ENCODE measurements at regions not wholly inside any gene's neighbourhood (a gene's known extent, or its start where the extent isn't known, plus 50 kb on each side); places are given as distances from the start of the nearest gene placed in this dataset.

DNA sequence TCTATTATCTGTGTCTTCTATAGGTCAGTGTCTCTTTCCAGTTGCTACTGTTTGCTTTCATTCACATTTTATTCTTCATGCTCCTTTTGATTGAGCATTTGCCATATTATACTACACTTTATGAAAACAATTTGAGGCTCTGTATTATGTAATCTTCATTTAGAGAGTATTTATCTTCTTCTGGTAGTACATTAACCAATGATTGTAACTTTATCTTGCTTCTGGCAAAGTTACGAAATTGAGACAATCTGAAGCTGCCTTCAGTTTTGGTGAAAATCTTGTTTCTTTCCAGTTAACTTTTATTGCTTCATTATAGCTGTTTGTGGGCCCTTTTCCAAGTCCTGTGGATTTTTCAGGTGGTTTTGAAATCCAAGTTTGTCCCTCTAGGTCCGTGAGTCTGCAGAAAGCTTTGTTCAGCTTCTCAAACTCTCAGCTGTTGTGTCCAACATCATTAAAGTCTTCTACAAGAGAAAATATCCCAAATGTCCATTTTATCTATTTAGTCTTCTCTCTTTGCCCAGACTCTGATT, 1255.4 kb upstream of the SPRY2 start:
- no peaks in the 10 kb centered on the region for H3K9me3 ChIP-seq
- TF ChIP-seq, protein P1, sequence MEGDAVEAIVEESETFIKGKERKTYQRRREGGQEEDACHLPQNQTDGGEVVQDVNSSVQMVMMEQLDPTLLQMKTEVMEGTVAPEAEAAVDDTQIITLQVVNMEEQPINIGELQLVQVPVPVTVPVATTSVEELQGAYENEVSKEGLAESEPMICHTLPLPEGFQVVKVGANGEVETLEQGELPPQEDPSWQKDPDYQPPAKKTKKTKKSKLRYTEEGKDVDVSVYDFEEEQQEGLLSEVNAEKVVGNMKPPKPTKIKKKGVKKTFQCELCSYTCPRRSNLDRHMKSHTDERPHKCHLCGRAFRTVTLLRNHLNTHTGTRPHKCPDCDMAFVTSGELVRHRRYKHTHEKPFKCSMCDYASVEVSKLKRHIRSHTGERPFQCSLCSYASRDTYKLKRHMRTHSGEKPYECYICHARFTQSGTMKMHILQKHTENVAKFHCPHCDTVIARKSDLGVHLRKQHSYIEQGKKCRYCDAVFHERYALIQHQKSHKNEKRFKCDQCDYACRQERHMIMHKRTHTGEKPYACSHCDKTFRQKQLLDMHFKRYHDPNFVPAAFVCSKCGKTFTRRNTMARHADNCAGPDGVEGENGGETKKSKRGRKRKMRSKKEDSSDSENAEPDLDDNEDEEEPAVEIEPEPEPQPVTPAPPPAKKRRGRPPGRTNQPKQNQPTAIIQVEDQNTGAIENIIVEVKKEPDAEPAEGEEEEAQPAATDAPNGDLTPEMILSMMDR (IDR thresholded peaks at IDR 0.05) = no peak
- H3K4me1 ChIP-seq (ENCODE audit: low read depth) = no peaks in the 10 kb centered on the region
- H3K4me3 ChIP-seq = no peak overlapping the region
- H3K36me3 ChIP-seq (ENCODE audit: low read depth) = no peaks in the 10 kb centered on the region
- intact Hi-C loops (cut with DNase I, micrococcal nuclease) = no loop called here
- DNase-seq (no peak), ATAC-seq (no peak)

DNA sequence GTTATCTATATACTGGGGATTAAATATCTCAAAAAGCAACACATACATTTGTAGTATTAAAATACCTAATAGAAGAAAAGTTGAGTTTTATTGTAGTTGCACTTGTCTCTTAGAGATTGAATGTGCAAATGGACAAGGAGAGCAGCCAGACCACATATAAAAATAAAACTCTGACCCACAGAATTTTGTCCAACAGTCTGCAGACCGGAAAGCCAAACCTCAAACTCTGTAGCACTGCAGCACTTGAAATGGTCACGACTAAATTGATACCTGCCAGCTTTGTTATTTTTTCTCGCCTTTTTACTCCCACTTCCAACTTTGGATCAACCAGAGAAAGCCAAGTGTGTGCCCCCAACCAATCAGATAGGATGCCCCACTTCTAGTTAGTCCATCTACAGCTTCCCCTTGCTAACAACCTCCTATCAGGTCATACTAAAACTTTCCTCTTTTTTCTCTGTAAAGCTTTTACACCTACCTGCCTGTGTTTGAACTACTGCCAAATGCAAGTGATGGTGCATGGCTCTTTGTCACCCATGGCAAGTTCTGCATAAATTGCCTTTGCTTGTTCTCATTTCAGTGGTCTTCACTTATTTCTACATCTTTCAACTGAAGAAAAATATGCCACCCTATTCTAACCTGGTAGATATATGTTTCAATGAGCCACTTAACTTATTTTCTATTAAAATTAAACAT, 1250.7 kb upstream of the SPRY2 start:
- no peaks in the 10 kb centered on the region for H3K9me3 ChIP-seq
- no peak overlapping the region for H3K4me3 ChIP-seq
- H3K36me3 ChIP-seq (ENCODE audit: low read depth) = no peaks in the 10 kb centered on the region
- ATAC-seq (no peak), DNase-seq (no peak)
- intact Hi-C loops (cut with DNase I, micrococcal nuclease) = no loop called here
- no peaks in the 10 kb centered on the region for H3K4me1 ChIP-seq (ENCODE audit: low read depth)
- TF ChIP-seq, protein P1 (IDR thresholded peaks at IDR 0.05) = no peak

DNA sequence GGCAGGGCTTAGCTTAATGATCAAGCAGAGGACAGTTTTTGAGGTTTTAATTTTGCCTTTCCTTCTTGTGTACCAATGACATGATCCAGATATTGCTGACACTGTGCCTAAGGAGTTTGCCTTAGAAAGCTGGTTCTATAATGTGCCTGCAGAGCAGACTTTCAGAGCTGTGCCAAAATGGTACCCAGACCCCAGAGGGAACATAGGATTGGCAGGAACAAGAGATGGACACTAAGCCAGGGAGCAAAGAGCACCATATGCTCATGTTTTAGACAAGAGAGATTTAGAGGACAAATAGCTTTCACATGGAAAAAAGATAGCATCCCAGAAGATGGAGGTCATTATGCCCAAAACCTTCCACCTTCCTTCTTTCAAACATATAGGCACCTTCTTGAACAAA, 1241.5 kb upstream of the SPRY2 start:
- TF ChIP-seq, protein P1 (IDR thresholded peaks at IDR 0.05) = no peak
- no peaks in the 10 kb centered on the region for H3K4me1 ChIP-seq (ENCODE audit: low read depth)
- DNase-seq (no peak), ATAC-seq (no peak)
- intact Hi-C loops (cut with DNase I, micrococcal nuclease) = no loop called here
- H3K36me3 ChIP-seq (ENCODE audit: low read depth) = no peaks in the 10 kb centered on the region
- no peaks in the 10 kb centered on the region for H3K9me3 ChIP-seq
- no peak overlapping the region for H3K4me3 ChIP-seq

DNA sequence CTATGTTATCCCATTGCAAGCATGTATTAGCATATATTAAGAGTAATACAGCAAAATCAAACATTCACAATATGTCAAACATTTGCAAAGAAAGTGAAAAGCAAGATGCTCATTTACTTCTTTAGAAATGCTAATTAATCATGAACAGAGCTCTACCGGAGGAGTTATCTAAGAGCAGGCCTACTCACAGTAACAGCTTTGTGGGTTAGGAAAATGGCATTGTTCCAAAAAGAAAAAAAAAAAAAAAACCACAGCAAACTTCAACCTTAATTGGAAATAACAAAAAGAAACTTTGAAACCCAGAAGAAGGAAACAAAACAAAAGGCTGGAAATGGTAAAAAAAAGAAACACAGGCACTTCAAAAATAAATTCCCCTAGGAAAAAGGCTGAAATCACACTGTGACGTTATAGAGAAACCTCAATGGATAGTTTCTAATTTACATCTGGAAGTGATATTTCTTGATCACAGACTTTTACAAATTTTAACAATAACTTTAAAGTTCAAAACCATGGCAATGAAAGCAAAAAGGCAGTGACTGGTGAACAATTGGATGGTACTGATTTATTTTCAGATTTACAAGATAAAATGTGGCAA, 1236.8 kb upstream of the SPRY2 start:
- Histone ChIP-seq H3K36me3 (ENCODE audit: low read depth) (no peaks in the 10 kb centered on the region), H3K4me1 (ENCODE audit: low read depth) (no peaks in the 10 kb centered on the region), H3K4me3 (no peak overlapping the region), H3K9me3 (no peaks in the 10 kb centered on the region)
- ATAC-seq = no peak
- intact Hi-C loops (cut with DNase I, micrococcal nuclease) = no loop called here
- DNase-seq = no peak
- TF ChIP-seq, protein P1 (IDR thresholded peaks at IDR 0.05) = no peak

DNA sequence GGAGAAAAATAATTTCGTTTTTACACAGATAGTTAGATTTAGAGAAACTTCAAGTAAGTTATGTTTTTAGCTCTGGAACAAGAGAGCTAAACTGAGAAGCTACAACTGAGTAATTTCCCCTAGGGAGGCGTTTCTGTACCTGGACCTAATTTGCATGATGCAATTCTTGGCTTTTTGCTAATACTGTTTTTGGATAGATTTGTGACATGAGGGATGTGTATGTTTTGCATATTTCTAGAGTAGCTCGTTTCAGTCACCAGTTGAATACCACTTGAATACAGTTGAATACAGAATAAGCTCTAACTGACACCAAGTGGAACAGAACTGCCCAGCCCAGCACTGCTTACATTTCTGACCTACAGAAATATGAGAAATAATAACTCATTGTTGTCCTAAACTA, 1227.9 kb upstream of the SPRY2 start:
- no peak for DNase-seq
- no peaks in the 10 kb centered on the region for H3K36me3 ChIP-seq (ENCODE audit: low read depth)
- intact Hi-C loops (cut with DNase I, micrococcal nuclease) = no loop called here
- TF ChIP-seq, protein P1 (IDR thresholded peaks at IDR 0.05) = no peak
- no peaks in the 10 kb centered on the region for H3K9me3 ChIP-seq
- no peak for ATAC-seq
- H3K4me1 ChIP-seq (ENCODE audit: low read depth) = no peaks in the 10 kb centered on the region
- no peak overlapping the region for H3K4me3 ChIP-seq

Data from mucosa of descending colon (tissue), 3 donors.